ENCODE measurements at regions not wholly inside any gene's neighbourhood (a gene's known extent, or its start where the extent isn't known, plus 50 kb on each side); places are given as distances from the start of the nearest gene placed in this dataset.

- CTCF ChIA-PET (ENCODE audit: partially characterized antibody) = no interaction called here
- H3K4me1 ChIP-seq (replicated peaks in 1 of 4; ENCODE audit: control insufficient read depth in 3 of 4, insufficient read depth in 4 of 4, low read length in 3 of 4) = peaks cover 0 to 5% (median 1%) of the 10 kb centered on the region in 4 experiments; a peak in 1 of 7 replicates
- H3K4ac ChIP-seq (replicated peaks; ENCODE audit: insufficient read length, low read depth, low read length) = no peak overlapping the region
- H2BK120ac ChIP-seq (replicated peaks; ENCODE audit: low read depth, low read length) = no peak overlapping the region
- H4K5ac ChIP-seq (ENCODE audit: insufficient read length, low read depth, low read length) = no peak overlapping the region
- H4K91ac ChIP-seq (replicated peaks; ENCODE audit: insufficient read length, low read length) = no peak overlapping the region
- H3K23ac ChIP-seq (ENCODE audit: insufficient read length) = no peak overlapping the region
- H3K9ac ChIP-seq (replicated peaks in 1 of 4; ENCODE audit: extremely low read depth in 1 of 4, low read depth in 3 of 4, low read length in 3 of 4) = no peak overlapping the region
- no peak overlapping the region for H3K56ac ChIP-seq (replicated peaks; ENCODE audit: insufficient read length, low read depth, low read length)
- H3K36me3 ChIP-seq (ENCODE audit: control insufficient read depth in 2 of 4, insufficient read depth in 4 of 4, low read length in 3 of 4) = no peaks in the 10 kb centered on the region
- H3K14ac ChIP-seq (ENCODE audit: insufficient read length) = no peak overlapping the region
- H3K4me2 ChIP-seq (ENCODE audit: insufficient read depth in 1 of 2, low read depth in 2 of 2, low read length in 2 of 2) = no peak overlapping the region
- H3K27me3 ChIP-seq (replicated peaks in 1 of 4; ENCODE audit: control insufficient read depth in 3 of 4, extremely low read depth in 1 of 4, insufficient read depth in 3 of 4, low read length in 3 of 4) = no peaks in the 10 kb centered on the region
- FAIRE-seq (no peak), DNase-seq (ENCODE audit: low read depth in 1 of 2, low spot score in 2 of 2) (no peak)
- no peaks in the 10 kb centered on the region for H3K79me2 ChIP-seq (ENCODE audit: control insufficient read depth in 1 of 2, insufficient read depth in 2 of 2, low read length in 2 of 2)
- no peak overlapping the region for H2BK15ac ChIP-seq (ENCODE audit: low read length)
- H2BK20ac ChIP-seq (ENCODE audit: low read length) = no peak overlapping the region
- H3K27ac ChIP-seq (ENCODE audit: low read depth, low read length) = no peak overlapping the region
- no peak overlapping the region for H2BK5ac ChIP-seq (ENCODE audit: low read depth, low read length)
- TF ChIP-seq BRCA1 (IDR thresholded peaks at IDR 0.05; ENCODE audit: low read depth, low read length) (no peak), MAX (IDR thresholded peaks at IDR 0.05) (no peak), POLR2A (IDR thresholded peaks at IDR 0.05; ENCODE audit: control extremely low read depth in 1 of 2, low read depth in 2 of 2, low read length in 2 of 2) (no peak), SRF (IDR thresholded peaks at IDR 0.05; ENCODE audit: low read depth, low read length) (no peak), GABPA (IDR thresholded peaks at IDR 0.05; ENCODE audit: borderline replicate concordance, insufficient read depth, low read length) (no peak), ASH2L (IDR thresholded peaks at IDR 0.05; ENCODE audit: low read length) (no peak), TAF7 (optimal IDR thresholded peaks at IDR 0.05; ENCODE audit: borderline replicate concordance, low read depth, low read length) (no peak), CEBPB (IDR thresholded peaks at IDR 0.05; ENCODE audit: low read depth, low read length) (no peak), POLR2AphosphoS5 (IDR thresholded peaks at IDR 0.05; ENCODE audit: low read depth, low read length) (no peak), SIRT6 (IDR thresholded peaks at IDR 0.05; ENCODE audit: low read length) (no peak), USF2 (IDR thresholded peaks at IDR 0.05; ENCODE audit: low read length) (no peak)
- no peaks in the 10 kb centered on the region for H3K23me2 ChIP-seq (ENCODE audit: low read depth, low read length)
- H3K4me3 ChIP-seq (ENCODE audit: extremely low read depth in 1 of 4, insufficient read depth in 2 of 4, low read depth in 3 of 4, low read length in 4 of 4) = no peak overlapping the region
- no peak overlapping the region for H2AFZ ChIP-seq (ENCODE audit: low read length)
- WGBS, 2 experiments (ENCODE audit: extremely low coverage in 1 of 2, insufficient coverage in 1 of 2, insufficient read length in 1 of 2, insufficient replicate concordance in 2 of 2, low coverage in 1 of 2, low lambda C conversion rate in 2 of 2, missing lambda C conversion rate in 1 of 2) = 82% methylated on average over 1 of the region's 1 CpG; no CpG with 5 or more reads in 1 of the 2 experiments
- no peak overlapping the region for H2AK5ac ChIP-seq (ENCODE audit: low read depth, low read length)
- POLR2A ChIA-PET (ENCODE audit: partially characterized antibody) = no interaction called here
- H3K9me3 ChIP-seq (ENCODE audit: insufficient read depth in 2 of 2, low read depth in 1 of 2, low read length in 1 of 2) = peaks cover 0 to 2% of the 10 kb centered on the region in 2 experiments; a peak in 1 of 4 replicates
- H2BK12ac ChIP-seq (ENCODE audit: low read depth, low read length) = peak overlapping the region; percentile 60; the same call in 1 of the 2 replicates
- no peak overlapping the region for H4K8ac ChIP-seq (ENCODE audit: extremely low read depth, insufficient read depth, low read length)
- H3K79me1 ChIP-seq (ENCODE audit: low read depth, low read length) = no peaks in the 10 kb centered on the region
- H4K20me1 ChIP-seq (replicated peaks in 1 of 2; ENCODE audit: control insufficient read depth in 1 of 2, insufficient read depth in 2 of 2, low read length in 2 of 2) = no peaks in the 10 kb centered on the region
- no peak overlapping the region for H3K18ac ChIP-seq (ENCODE audit: extremely low read depth, low read length)
Observed at GRCh38 chr5:62909326-62909725, 330.7 kb downstream of the LRRC70 start.

Data from H1 (cell line).